GM18505 (cell line): ENCODE measurements at regions not wholly inside any gene's neighbourhood (a gene's known extent, or its start where the extent isn't known, plus 50 kb on each side); places are given as distances from the start of the nearest gene placed in this dataset.
"Not testable (repeated sequence)": the region's sequence is repeated elsewhere in the genome, so short reads cannot be mapped to it uniquely, and the experiment has no call there.

ENCODE experiments used
- ATAC-seq: cut with Tn5 transposase; IDR thresholded peaks from one replicate; pipeline ENCODE4 v1.9.1; 2021; ENCODE audit not compliant: unreplicated experiment
- POLR2A ChIP-seq: IDR thresholded peaks from 4 replicates; pipeline ENCODE4 v1.6.1; 2011; ENCODE audit warnings: borderline replicate concordance; ENCODE audit not compliant: insufficient read depth, insufficient read length; ENCODE audit errors: extremely low read depth

GRCh38 chr7:126016722-126017121 is 1087.1 kb upstream of the POT1 start:
- TF ChIP-seq POLR2A = no peak
- ATAC-seq = no peak

DNA sequence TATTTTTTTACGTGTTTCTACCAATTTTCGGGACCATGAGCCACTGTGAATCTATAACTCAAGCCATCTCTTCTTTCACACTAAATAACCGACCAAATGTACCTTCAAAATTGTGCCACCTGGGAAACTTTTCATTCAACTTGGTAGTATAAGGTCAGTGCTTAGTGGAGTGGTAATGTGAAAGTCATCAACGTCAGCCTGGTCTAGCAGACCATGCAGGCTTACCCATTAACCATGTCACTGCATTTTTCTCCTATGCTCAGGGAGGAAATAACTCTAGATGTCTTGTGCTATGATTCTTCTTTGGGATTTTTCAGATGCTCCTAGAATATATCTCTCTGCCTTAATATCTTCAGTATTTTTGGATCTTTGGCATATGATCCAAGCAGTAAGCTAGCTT is 1075.4 kb upstream of the POT1 start:
- no peak for ATAC-seq

GRCh38 chr7:126001349-126001748 is 1071.7 kb upstream of the POT1 start:
- TF ChIP-seq POLR2A = no peak

More for the DNA sequence above, 1075.4 kb upstream of the POT1 start:
- no peak for TF ChIP-seq POLR2A

DNA sequence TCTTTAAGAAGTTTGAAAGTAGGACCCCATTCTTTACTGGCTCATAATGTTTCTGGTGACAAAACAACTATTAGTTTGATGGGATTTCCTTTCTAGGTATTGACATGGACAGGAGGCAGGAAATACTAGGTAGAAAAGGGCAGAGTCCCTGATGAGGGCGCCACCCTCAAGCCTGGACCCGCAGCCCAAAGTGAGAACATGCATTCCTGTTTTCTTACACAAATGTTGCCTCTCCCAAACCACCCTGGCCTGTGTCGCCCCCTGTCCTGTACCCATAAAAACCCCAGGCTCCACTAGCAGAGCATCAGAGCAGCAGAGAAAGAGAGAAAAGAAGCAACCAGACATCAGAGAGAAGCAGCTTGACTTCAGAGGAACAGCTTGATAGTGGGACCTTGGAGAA is 1055.2 kb upstream of the POT1 start:
- TF ChIP-seq POLR2A = no peak
- no peak for ATAC-seq

More at GRCh38 chr7:126001349-126001748, 1071.7 kb upstream of the POT1 start:
- no peak for ATAC-seq

GRCh38 chr7:125971656-125972055 is 1042.0 kb upstream of the POT1 start:
- ATAC-seq = no peak
- no peak for TF ChIP-seq POLR2A

- ATAC-seq = peak; percentile 91
Measured at GRCh38 chr7:125966278-125967048, 1036.8 kb upstream of the POT1 start.

GRCh38 chr7:125934955-125935354 is 1005.3 kb upstream of the POT1 start:
- TF ChIP-seq POLR2A = no peak
- ATAC-seq = no peak

More at GRCh38 chr7:125966278-125967048, 1036.8 kb upstream of the POT1 start:
- no peak for TF ChIP-seq POLR2A

GRCh38 chr7:125934539-125934938 is 1004.9 kb upstream of the POT1 start:
- no peak for TF ChIP-seq POLR2A
- no peak for ATAC-seq

- ATAC-seq = no peak
- no peak for TF ChIP-seq POLR2A
Measured at GRCh38 chr7:125930848-125931247, 1001.2 kb upstream of the POT1 start.

GRCh38 chr7:125927556-125927955 is 997.9 kb upstream of the POT1 start:
- no peak for ATAC-seq
- no peak for TF ChIP-seq POLR2A

DNA sequence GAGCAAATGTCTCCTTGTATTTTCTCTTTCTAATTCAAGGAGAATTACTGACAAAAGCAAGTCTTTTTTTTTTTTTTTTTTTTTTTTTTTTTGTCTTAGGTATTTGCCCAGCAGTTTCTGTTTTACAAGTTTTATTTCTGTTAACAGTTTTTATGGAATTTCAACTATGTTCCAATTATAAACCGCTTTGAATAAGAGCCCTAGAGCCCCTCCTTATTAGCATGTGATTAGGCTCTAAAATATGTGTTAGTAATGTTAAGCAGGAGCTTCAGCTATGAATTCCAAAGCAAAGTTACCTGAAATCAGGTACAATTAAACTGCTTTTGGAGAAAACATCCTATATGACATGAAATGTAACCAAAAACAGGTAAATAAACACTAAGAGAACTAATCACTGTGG is 997.0 kb upstream of the POT1 start:
- no peak for TF ChIP-seq POLR2A
- ATAC-seq = no peak

GRCh38 chr7:125924037-125924436 is 994.4 kb upstream of the POT1 start:
- no peak for TF ChIP-seq POLR2A
- no peak for ATAC-seq

DNA sequence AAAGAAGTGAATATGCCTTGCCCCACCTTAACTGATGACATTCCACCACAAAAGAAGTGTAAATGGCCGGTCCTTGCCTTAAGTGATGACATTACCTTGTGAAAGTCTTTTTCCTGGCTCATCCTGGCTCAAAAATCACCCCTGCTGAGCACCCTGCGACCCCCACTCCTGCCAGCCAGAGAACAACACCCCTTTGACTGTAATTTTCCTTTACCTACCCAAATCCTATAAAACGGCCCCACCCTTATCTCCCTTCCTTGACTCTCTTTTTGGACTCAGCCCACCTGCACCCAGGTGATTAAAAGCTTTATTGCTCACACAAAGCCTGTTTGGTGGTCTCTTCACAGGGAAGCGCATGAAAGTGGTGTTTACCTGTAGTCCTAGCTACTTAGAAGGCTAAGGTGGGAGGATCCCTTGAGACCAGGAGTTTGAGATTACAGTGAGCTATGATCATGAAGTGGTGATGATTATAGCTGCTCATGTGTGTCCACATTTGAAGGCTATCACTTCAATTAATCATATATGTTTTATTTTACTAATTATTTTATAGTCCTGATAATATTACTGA is 985.8 kb upstream of the POT1 start:
- not testable (repeated sequence) for ATAC-seq

GRCh38 chr7:125908711-125909110 is 979.1 kb upstream of the POT1 start:
- TF ChIP-seq POLR2A = no peak
- ATAC-seq = no peak

DNA sequence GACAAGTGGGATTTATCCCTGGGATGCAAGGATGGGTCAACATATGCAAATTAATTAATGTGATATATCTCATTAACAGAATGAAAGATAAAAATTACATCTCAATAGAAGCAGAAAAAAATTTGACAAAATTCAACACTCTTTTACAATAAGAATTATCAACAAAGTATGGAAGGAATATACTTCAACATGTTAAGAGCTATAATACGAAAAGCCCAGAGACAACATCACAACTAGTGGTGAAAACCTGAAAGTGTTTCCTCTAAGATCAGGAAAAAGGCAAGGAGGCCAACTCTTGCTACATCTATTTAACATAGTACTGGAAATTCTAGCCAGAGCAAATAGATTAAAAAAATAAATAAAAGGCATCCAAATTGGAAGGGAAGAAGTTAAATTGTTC is 970.0 kb upstream of the POT1 start:
- no peak for TF ChIP-seq POLR2A

GRCh38 chr7:125892434-125892833 is 962.8 kb upstream of the POT1 start:
- no peak for TF ChIP-seq POLR2A
- ATAC-seq = no peak

More for the DNA sequence above, 970.0 kb upstream of the POT1 start:
- no peak for ATAC-seq
